HG03108 (cell line): ENCODE measurements at regions not wholly inside any gene's neighbourhood (a gene's known extent, or its start where the extent isn't known, plus 50 kb on each side); places are given as distances from the start of the nearest gene placed in this dataset.

Experiments used
- ATAC-seq: cut with Tn5 transposase; IDR thresholded peaks from one replicate; pipeline ENCODE4 v1.9.1; 2021; ENCODE audit warnings: moderate library complexity; ENCODE audit not compliant: unreplicated experiment

DNA sequence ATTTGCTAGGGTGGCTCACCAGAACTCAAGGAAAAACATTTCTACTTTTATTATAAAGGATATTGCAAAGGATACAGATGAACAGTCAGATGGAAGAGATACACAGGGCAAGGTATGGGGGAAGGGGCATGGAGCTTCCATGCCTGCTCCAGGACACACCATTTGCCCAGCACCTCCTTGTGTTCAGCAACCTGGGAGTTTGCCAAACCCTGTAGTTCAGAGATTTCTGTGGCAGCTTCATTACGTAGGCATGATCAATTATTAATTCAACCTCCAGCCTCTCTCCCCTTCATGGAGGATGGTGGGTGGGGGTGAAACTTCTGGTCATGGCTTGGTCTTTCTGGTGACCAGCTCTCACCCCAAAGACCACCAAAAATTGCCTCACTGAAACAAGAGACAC lies 353.9 kb upstream of the THBS1 start:
- no peak for ATAC-seq

GRCh38 chr15:39228889-39229288 lies 352.0 kb upstream of the THBS1 start:
- ATAC-seq, result no peak

GRCh38 chr15:39230205-39230907 lies 350.5 kb upstream of the THBS1 start:
- ATAC-seq, result no peak

DNA sequence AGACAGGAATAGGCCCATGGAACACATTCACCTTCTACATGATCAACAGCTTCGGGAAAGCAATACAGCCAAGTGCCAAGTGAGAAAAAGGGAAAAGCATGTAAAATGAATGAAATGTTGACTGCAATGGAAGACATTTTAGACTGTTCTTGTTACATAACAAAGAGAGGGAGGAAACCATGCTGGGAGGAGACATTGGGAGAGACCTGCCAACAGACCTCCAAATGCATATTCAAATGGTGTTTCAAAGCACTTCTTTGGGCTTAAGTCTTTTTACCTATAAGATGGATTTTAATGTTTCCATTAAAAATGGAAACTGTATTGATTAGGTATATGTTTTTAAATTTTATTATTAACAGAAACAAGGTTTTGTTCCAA lies 350.0 kb upstream of the THBS1 start:
- ATAC-seq, result no peak

DNA sequence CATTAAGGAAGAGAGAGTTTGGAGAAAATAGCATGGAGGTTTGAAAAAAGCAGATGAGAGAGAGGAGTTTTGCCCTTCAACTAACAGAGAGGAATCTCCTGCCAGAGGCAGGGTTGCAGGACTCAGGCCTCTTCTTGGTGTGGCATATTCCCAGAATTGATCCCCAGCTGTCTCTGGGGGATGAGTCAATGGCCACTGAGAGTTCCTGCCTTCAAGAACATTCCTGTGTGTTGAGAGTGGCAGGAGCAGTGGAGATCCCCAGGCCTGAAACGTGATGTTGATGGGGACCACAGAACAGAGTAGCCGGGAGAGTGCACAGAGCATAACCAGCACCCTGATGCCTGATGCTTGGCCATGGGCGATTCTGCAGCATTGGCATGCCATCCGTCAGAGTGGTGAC lies 348.4 kb upstream of the THBS1 start:
- ATAC-seq, result no peak

DNA sequence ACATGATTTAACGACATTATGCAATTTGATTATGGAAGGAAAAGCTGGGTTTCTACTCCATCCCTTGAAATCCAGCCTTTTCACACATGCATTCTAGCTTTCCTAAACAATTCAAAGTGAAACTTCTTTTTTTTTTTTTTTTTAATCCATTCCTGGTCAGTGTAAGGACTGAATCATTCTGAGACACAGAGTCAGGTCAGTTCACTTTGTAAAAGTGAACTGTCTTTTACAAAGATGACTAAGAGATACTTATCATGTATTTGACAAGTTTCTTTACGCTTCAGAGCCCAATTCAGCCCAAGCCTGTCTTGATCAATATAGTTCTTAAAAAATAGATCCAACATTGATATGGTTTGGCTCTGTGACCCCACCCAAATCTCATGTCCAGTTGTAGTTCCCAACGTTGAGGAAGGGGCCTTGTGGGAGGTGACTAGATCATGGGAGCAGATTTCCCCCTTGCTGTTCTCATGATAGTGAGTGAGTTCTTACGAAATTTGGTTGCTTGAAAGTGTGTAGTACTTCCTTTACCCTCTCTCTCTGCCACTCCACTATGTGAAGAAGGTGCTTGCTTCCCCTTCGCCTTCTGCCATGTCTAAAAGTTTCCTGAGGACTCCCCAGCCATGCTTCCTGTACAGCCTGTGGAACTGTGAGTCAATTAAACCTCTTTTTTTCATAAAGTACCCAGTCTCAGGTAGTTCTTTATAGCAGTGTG lies 345.6 kb upstream of the THBS1 start:
- no peak for ATAC-seq

GRCh38 chr15:39236375-39236774 lies 344.5 kb upstream of the THBS1 start:
- ATAC-seq, result no peak

- no peak for ATAC-seq
Measured at GRCh38 chr15:39238443-39238842, 342.4 kb upstream of the THBS1 start.

GRCh38 chr15:39239562-39239961 lies 341.3 kb upstream of the THBS1 start:
- ATAC-seq, result no peak

DNA sequence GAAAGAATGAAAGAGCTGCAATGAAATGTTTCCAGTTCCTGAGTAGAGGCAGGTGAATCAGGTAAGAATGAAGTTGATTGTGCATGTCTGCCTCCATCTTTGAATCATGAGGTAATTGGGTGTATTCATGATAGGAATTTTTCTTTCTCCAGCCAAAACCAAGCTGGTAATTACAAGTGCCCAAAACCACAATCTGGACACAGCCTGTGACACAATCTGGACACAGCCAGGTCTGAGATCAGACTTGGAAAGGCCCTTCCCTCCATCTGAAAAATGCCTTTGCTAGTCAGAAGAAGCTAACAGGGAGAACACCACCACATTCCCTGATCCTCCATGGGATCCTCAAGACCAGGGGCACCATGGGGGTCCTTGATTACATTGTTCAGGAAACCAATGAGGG lies 338.5 kb upstream of the THBS1 start:
- no peak for ATAC-seq

DNA sequence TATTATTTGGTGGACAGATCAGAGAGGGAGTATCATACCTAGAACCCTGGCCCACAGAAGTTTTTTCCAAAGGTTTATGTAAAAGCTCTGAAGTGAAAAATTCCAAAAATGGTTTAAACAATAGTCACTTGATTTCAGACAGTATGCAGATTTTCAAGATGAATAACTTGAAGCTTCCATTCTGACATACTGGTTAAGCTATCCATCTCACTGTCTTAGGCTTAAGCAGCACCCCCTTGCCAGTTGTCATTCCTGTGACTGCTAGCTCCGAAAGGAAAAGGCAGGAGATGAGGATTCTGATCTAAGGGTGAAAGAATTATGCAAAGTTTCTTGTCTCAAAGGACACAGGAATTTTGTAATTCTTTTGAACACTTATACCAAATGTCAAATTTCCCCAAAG lies 337.5 kb upstream of the THBS1 start:
- no peak for ATAC-seq

DNA sequence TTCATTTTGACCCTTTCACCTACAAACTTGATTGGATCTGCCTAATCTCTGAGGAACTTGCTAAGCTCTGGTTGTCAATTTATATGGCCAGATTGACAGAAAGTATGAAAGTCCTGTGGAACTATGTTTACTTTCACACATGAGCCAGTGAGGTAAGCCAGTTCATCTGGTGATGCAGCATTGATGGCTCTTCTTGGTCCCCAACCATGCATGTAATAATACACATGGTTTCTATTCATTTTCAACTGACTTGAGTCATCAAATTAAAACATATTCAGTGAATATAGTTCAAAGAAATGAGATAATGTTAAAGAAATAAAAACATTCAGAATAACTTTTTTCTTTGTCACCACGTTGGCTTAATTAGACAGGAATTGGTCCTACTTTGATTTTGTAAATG lies 336.1 kb upstream of the THBS1 start:
- no peak for ATAC-seq

DNA sequence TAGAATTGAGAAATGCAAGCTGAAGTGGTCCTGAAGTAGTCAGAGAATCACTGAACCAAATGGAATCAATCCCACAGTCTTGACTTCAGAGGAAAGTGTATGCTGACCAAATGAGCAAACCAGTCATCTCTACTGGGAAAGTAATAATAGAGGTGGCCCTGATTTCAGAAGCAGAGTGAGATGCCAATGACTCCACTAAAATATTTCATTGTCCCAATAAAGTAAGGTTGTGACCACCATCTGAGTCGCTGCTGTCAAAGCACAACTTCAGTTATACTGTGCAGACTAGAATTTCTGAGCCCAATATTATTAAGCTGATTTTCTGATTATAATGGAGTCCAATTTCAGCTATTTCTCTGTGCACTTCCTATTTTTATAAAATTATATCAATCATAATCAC lies 334.4 kb upstream of the THBS1 start:
- ATAC-seq, result no peak

DNA sequence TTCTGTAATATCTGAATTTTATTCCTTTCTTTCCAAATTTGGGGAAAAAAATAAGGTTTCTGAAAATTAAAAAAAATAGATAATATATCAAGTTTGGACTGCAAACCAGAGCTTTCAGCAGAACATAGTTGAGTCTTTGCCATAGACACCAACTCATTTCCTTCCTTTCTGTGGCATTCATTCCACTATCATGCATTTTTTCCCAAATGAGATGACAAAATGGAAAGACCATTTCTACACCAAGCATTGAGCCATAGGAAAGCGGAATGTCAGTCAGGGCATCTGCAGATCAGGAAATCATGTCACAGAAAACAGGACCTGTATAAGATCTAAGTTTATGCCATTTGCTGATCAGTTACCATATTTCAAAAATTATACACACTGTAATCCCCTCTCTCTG lies 333.3 kb upstream of the THBS1 start:
- no peak for ATAC-seq

DNA sequence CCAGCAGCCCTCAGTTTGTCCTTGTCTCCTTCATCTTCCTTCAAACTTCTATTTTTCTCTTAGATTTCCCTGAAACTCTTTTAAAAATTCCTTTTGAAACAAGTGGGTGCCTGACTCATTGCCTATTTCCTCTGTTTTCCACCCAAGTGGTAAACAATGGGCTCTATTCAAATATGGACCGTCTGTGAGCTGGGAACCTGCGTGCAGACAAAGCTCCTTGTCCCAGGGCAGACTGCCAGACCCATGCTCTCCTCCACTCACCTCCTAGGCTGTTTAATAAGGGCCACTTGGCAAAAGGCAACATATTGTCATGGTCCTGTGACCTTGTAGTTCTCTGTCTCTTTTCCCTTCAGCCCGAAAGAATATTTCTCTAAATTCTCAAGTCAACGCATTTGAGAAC lies 332.7 kb upstream of the THBS1 start:
- no peak for ATAC-seq

- ATAC-seq, result no peak
Measured at GRCh38 chr15:39250001-39250400, 330.9 kb upstream of the THBS1 start.

GRCh38 chr15:39250460-39251186 lies 330.3 kb upstream of the THBS1 start:
- ATAC-seq, result no peak

DNA sequence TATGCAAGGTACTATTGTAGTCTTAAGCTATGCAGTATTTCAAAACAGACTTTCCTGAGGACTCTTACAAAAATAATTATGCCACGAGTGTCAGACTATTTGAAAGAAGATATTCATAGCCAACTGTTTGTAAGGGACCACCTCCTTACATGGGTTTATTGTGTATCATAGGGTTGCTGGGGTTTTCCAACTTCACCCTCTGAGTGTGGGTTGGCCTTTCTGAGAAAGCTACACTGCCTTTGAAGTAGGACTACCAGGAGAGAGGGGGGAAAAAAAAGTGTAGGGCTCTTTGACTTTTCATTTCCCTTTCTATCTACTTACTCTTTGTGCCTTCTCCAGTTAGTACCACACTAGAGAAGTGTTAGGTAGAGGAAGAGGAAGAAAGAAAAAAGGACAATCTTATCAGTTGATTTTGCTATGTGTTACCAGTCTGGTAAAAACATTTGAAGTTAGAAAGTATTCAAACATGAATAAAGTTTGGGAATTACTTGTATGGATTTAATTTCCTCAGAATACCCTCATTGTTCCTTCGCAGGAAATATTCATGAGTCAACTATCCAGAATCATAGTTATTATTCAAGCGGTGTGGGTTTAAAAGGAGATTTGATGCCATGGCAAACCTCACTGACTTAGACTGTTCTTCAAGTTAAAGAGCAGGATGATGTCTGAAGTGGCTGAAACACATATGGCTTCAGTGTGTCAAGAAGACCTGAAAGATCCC lies 329.3 kb upstream of the THBS1 start:
- no peak for ATAC-seq

DNA sequence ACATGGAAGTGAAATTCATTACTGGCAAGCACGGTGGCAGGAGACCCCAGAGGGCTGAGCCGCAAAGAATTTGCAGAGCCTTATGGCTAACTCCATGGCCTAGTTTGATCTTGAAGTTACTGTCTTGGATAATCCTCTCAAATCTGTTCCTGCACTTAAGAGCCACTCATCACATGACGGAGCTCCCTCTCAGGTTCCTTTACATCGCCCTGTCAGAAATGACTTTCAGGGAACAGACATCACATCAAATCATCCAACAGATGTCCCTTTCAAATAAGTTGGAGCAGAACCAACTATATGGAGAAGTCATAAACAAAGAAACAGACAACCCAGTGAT lies 328.8 kb upstream of the THBS1 start:
- ATAC-seq, result no peak

- ATAC-seq, result no peak
Measured at GRCh38 chr15:39253552-39253951, 327.3 kb upstream of the THBS1 start.

DNA sequence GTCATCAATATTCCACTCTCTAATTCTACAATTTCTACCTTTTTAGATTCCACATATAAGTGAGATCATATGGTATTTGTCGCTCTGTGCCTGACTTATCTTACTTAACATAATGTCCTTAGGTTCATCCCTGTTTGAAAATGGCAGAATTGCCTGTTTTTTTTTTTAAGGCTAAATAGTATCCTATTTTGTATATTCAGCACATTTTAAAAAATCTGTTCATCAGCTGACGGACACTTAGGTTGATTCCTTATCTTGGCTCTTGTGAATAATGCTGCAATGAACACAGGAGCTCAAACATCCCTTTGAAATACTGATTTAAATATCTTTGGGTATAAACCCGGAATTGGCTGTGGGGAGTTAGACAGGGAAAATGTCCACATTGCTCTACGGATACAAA lies 326.7 kb upstream of the THBS1 start:
- ATAC-seq, result no peak

GRCh38 chr15:39255760-39256159 lies 325.1 kb upstream of the THBS1 start:
- no peak for ATAC-seq
